Transverse colon (tissue), 4 donors: ENCODE measurements at regions not wholly inside any gene's neighbourhood (a gene's known extent, or its start where the extent isn't known, plus 50 kb on each side); places are given as distances from the start of the nearest gene placed in this dataset.

ENCODE experiments used
- DNase-seq: peaks from one replicate; pipeline ENCODE4 v3.0.0-alpha.2; 2019
- H3K27ac ChIP-seq, 4 donors: fragments of 200-600 bp; sonication (generic); 2 replicates each; pipeline ENCODE4 v1.5.1; 2016 to 2018; ENCODE audit warnings: inconsistent platforms in 4 of 4
- H3K27me3 ChIP-seq: fragments of 200-600 bp; sonication (generic); 2 replicates; pipeline ENCODE4 v1.5.1; 2017; ENCODE audit warnings: inconsistent platforms
- H3K36me3 ChIP-seq, 4 donors: fragments of 200-600 bp; sonication (generic); 2 replicates each; pipeline ENCODE4 v1.5.1; 2017 to 2019; ENCODE audit warnings: inconsistent platforms in 4 of 4
- H3K4me1 ChIP-seq, 4 donors: fragments of 200-600 bp; sonication (generic); 2 replicates each; pipeline ENCODE4 v1.5.1; 2017 to 2020; ENCODE audit warnings: inconsistent platforms in 4 of 4
- H3K4me3 ChIP-seq, 4 donors: fragments of 200-600 bp; sonication (generic); 1 replicate in 1 of 4; 2 replicates in 3 of 4; pipeline versions ENCODE4 v1.5.1 to v1.6.1; 2017 to 2019; ENCODE audit warnings: inconsistent platforms in 4 of 4
- H3K9me3 ChIP-seq, 2 donors: fragments of 200-600 bp; sonication (generic); 2 replicates each; pipeline ENCODE4 v1.5.1; 2017 to 2019; ENCODE audit warnings: inconsistent platforms in 2 of 2
- EP300 ChIP-seq: sonication (generic); formaldehyde crosslinking; IDR thresholded peaks from one replicate; pipeline ENCODE4 v1.6.1; 2017; ENCODE audit warnings: antibody characterized with exemption, low read depth
- POLR2A ChIP-seq: fragments of 450-650 bp; IDR thresholded peaks from one replicate; pipeline ENCODE4 v1.6.1; 2016; ENCODE audit warnings: antibody characterized with exemption, mild to moderate bottlenecking, moderate library complexity
- POLR2AphosphoS5 ChIP-seq, 3 donors: sonication (generic); formaldehyde crosslinking; IDR thresholded peaks; one replicate each; pipeline ENCODE4 v1.6.1; 2016; ENCODE audit warnings: antibody characterized with exemption in 3 of 3
- WGBS, 2 donors: methylation state at CpG; one replicate each; pipeline ENCODE4 v1.1.5; 2018; ENCODE audit warnings: low coverage in 1 of 2; 5-methylcytosine and 5-hydroxymethylcytosine counted together
- in situ Hi-C, 4 donors: fragments of 200-750 bp; cut with MboI; loops; one replicate each; pipeline versions ENCODE4 v1.15.0 to v1.15.1; 2017; ENCODE audit warnings: low sequenced_read_pairs in 3 of 4, low pct_ligation_motif_present in 1 of 4, low pct_unique_long_range_greater_than_20kb in 1 of 4
- intact Hi-C: fragments of 100-400 bp; cut with DNase I; formaldehyde crosslinking; loops from one replicate; pipeline ENCODE4 v1.15.1; 2023; ENCODE audit warnings: low total_unique reads
- TF ChIP-seq, protein P1 (sequence below), 5 experiments: fragments of 200-600 bp in 3 of 5; fragments of 450-650 bp in 2 of 5; sonication (generic) in 3 of 5; IDR thresholded peaks; 1 replicate in 2 of 5; 2 replicates in 3 of 5; pipeline ENCODE4 v1.5.1; 2016 to 2017; ENCODE audit warnings: antibody characterized with exemption in 5 of 5, inconsistent platforms in 3 of 5, mild to moderate bottlenecking in 2 of 5, moderate library complexity in 1 of 5

DNA sequence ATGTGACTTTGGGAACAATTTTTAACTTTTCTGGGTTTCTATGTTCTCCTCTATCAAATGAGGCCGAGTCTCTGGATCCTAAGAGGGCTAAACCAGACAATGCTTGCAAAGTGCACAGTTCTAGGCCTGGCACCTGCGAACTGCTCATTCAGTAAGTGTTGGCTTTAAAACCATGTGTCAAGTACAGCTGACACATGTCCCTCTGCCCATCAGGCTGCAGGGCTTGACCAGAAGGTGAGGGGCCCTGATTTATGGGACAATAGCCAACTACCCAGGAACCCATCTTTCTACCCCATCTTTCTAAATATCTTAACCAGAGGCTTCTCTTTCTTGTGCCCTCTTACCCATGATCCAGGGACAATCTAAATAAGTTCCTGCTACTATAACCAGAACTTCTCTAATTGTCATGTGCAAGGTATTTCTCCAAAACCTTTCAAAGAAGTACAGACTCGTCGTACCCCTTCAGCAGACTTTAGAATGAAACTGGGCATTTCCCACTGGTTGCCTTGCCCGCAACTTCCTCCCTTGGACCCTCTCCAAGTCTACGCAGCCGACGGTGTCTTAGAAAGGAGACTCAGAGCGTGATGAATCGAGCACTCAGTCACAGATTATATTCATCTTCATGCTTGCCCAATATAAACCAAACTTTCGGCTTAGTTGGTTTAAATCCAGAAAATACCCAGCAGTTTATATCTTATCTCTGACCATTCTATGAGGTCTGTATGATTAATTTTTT, 69.8 kb upstream of the STEAP1B start:
- H3K27ac ChIP-seq = no peak overlapping the region
- no peaks in the 10 kb centered on the region for H3K36me3 ChIP-seq
- H3K9me3 ChIP-seq = no peaks in the 10 kb centered on the region
- no peak overlapping the region for H3K4me3 ChIP-seq
- peaks cover 2% of the 10 kb centered on the region for H3K27me3 ChIP-seq
- H3K4me1 ChIP-seq = peaks cover 2 to 16% (median 4%) of the 10 kb centered on the region in 4 donors
- intact Hi-C loops = no loop called here
- WGBS, 2 donors = 62 to 78% methylated on average over 8 to 11 of the region's 11 CpGs
- TF ChIP-seq EP300 (no peak), POLR2A (no peak), POLR2AphosphoS5 (IDR thresholded peaks at IDR 0.05) (no peak)
- TF ChIP-seq, protein P1, sequence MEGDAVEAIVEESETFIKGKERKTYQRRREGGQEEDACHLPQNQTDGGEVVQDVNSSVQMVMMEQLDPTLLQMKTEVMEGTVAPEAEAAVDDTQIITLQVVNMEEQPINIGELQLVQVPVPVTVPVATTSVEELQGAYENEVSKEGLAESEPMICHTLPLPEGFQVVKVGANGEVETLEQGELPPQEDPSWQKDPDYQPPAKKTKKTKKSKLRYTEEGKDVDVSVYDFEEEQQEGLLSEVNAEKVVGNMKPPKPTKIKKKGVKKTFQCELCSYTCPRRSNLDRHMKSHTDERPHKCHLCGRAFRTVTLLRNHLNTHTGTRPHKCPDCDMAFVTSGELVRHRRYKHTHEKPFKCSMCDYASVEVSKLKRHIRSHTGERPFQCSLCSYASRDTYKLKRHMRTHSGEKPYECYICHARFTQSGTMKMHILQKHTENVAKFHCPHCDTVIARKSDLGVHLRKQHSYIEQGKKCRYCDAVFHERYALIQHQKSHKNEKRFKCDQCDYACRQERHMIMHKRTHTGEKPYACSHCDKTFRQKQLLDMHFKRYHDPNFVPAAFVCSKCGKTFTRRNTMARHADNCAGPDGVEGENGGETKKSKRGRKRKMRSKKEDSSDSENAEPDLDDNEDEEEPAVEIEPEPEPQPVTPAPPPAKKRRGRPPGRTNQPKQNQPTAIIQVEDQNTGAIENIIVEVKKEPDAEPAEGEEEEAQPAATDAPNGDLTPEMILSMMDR (IDR thresholded peaks at IDR 0.05) = no peak
- DNase-seq = peak; percentile 25
- in situ Hi-C loops = loop anchor here in 3 of 4 donors (10.0 to 25.0 kb wide), 3 partner anchors 155 to 493 kb away; partner anchors contain the start of gene IL6 (in 2 of the 3)

GRCh38 chr7:22566592-22566991, 66.6 kb upstream of the STEAP1B start:
- Histone ChIP-seq H3K4me1 (peaks cover 7 to 29% (median 7%) of the 10 kb centered on the region in 4 donors), H3K27ac (no peak overlapping the region), H3K27me3 (peaks cover 10% of the 10 kb centered on the region), H3K9me3 (no peaks in the 10 kb centered on the region), H3K36me3 (no peaks in the 10 kb centered on the region), H3K4me3 (no peak overlapping the region)
- in situ Hi-C loops (loop anchor here in 3 of 4 donors (10.0 to 25.0 kb wide), 3 partner anchors 158 to 496 kb away; partner anchors contain the start of gene IL6 (in 2 of the 3)), intact Hi-C loops (no loop called here)
- DNase-seq = no peak
- TF ChIP-seq POLR2A = no peak
- TF ChIP-seq POLR2AphosphoS5 (IDR thresholded peaks at IDR 0.05) = no peak
- TF ChIP-seq EP300 = no peak
- TF ChIP-seq, protein P1 (IDR thresholded peaks at IDR 0.05) = no peak
- 36 to 78% methylated on average over 1 to 4 of the region's 4 CpGs for WGBS, 2 donors

GRCh38 chr7:22566176-22566575, 66.2 kb upstream of the STEAP1B start:
- TF ChIP-seq POLR2AphosphoS5 (IDR thresholded peaks at IDR 0.05) = no peak
- no peak for TF ChIP-seq EP300
- no peak for TF ChIP-seq POLR2A
- TF ChIP-seq, protein P1 (IDR thresholded peaks at IDR 0.05) = no peak
- peaks cover 14% of the 10 kb centered on the region for H3K27me3 ChIP-seq
- peaks cover 7 to 33% (median 9%) of the 10 kb centered on the region in 4 donors for H3K4me1 ChIP-seq
- H3K9me3 ChIP-seq = no peaks in the 10 kb centered on the region
- no peak overlapping the region for H3K4me3 ChIP-seq
- intact Hi-C loops (no loop called here), in situ Hi-C loops (loop anchor here in 3 of 4 donors (10.0 to 25.0 kb wide), 3 partner anchors 159 to 496 kb away; partner anchors contain the start of gene IL6 (in 2 of the 3))
- no peak for DNase-seq
- H3K27ac ChIP-seq = no peak overlapping the region
- H3K36me3 ChIP-seq = no peaks in the 10 kb centered on the region
- WGBS, 2 donors = 33 to 47% methylated on average over 4 of the region's 4 CpGs

DNA sequence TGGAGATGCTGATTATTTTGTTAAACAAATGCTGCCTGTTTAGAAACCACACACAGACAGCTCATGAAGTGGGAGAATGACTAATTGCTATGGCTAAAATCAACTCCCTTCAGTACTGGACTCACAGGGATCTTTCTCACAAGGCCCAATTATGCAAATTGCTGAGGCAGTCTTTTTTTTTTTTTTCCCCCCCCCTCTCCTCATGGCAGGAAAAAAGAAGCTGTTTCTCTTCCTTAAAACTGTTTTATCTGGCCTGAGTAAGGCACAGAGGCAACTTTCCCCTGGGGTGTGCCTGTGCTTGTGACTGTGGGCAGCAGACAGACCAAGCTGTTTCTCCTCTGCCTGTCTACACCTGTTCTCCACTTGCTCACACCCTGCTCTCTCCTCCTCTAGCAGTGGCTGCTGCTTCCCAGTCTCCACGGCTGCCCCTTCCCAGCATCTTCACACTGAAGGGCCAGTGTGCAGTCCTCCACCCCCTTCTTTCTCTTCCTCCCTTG, 65.4 kb upstream of the STEAP1B start:
- WGBS, 2 donors = 33 to 36% methylated on average over 1 of the region's 1 CpG
- in situ Hi-C loops = loop anchor here in 3 of 4 donors (10.0 to 25.0 kb wide), 3 partner anchors 159 to 497 kb away; partner anchors contain the start of gene IL6 (in 2 of the 3)
- Histone ChIP-seq H3K27ac (peak overlapping the region in 2 of 4 donors; percentile 21 to 30), H3K4me1 (peaks cover 7 to 39% (median 9%) of the 10 kb centered on the region in 4 donors), H3K36me3 (no peaks in the 10 kb centered on the region), H3K27me3 (peaks cover 14% of the 10 kb centered on the region), H3K4me3 (no peak overlapping the region), H3K9me3 (no peaks in the 10 kb centered on the region)
- intact Hi-C loops = no loop called here
- DNase-seq = no peak
- TF ChIP-seq EP300 (no peak), POLR2AphosphoS5 (IDR thresholded peaks at IDR 0.05) (no peak), POLR2A (no peak)
- TF ChIP-seq, protein P1 (IDR thresholded peaks at IDR 0.05) = no peak
